K562 (cell line): ENCODE measurements at regions not wholly inside any gene's neighbourhood (a gene's known extent, or its start where the extent isn't known, plus 50 kb on each side); places are given as distances from the start of the nearest gene placed in this dataset.

ENCODE experiments used
- EZH2 ChIP-seq: IDR thresholded peaks from 2 replicates; pipeline ENCODE4 v1.6.1; 2012; ENCODE audit warnings: low read depth, mild to moderate bottlenecking, inconsistent platforms, low read length, borderline replicate concordance
- JUND ChIP-seq, 2 experiments: IDR thresholded peaks; 2 replicates in 1 of 2; 3 replicates in 1 of 2; pipeline ENCODE4 v1.6.1; 2011; ENCODE audit warnings: borderline replicate concordance in 2 of 2, low read depth in 2 of 2, low read length in 2 of 2, improper control_type of control experiment in 1 of 2, missing biosample characterization in 1 of 2, missing genetic modification characterization in 1 of 2, missing genetic modification reagents in 1 of 2
- POLR2A ChIP-seq: fragments of 450-650 bp; conservative IDR thresholded peaks from 2 replicates; pipeline ENCODE4 v1.6.1; 2016
- TBP ChIP-seq: optimal IDR thresholded peaks from 2 replicates; pipeline ENCODE3; 2011; ENCODE audit warnings: low read depth, low read length, improper control_type of control experiment

DNA sequence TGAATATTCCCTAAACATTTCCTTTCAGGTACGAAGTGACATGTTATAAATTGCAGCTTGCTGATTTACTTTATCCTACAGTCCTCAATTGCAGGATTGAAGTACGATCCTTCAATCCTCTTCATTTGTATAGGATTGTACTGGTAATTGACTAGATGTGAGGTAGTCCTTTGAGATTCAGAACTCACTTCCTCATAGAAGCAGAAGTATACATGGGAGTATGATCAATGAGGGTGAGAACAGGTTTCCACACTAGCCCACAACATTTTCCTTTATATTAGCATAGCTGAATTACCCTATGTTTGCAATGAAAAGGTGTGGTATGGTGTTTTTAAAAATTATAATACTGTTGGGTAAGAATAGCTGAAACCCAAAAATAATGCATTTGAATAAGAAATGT is 160.0 kb upstream of the UMPS start:
- TF ChIP-seq EZH2 (no peak), POLR2A (no peak), TBP (no peak), JUND (IDR thresholded peaks at IDR 0.05; ENCODE audit: borderline replicate concordance, low read depth, low read length) (no peak), JUND (tag; IDR thresholded peaks at IDR 0.05; ENCODE audit: borderline replicate concordance, low read depth, low read length) (no peak)
